HepG2 (cell line): ENCODE measurements at regions not wholly inside any gene's neighbourhood (a gene's known extent, or its start where the extent isn't known, plus 50 kb on each side); places are given as distances from the start of the nearest gene placed in this dataset.

Experiments
- ATAC-seq: fragments of 200-7000 bp; cut with Tn5 transposase; 3 replicates; pipeline ENCODE4 v1.9.1; 2020; ENCODE audit warnings: mild to moderate bottlenecking, moderate library complexity
- BruUV-seq: library from RNA; stranded (reverse); fragments of 400-500 nt; replicated peaks from 2 replicates; lab custom pipeline; 2021; lab: Mats Ljungman, UMichigan
- CTCF ChIA-PET: fragments of 300-600 bp; formaldehyde crosslinking; extraction: SDS; loops from one replicate; lab custom pipeline; 2021; ENCODE audit warnings: low total read pairs, inconsistent platforms, low intra/inter-chr PET ratio; lab: Yijun Ruan, JAX
- POLR2A ChIA-PET: fragments of 350-600 bp; sonication (Branson Sonifier 250); formaldehyde crosslinking; loops from one replicate; lab custom pipeline; 2020; ENCODE audit warnings: antibody characterized with exemption, inconsistent platforms; lab: Yijun Ruan, JAX
- DNase-seq: peaks from one replicate; pipeline ENCODE4 v3.0.0-alpha.2; 2015; ENCODE audit warnings: low spot score
- FAIRE-seq: peaks from 3 replicates; lab custom pipeline; 2011; peaks lifted over from hg19 to GRCh38; lab: Jason Lieb, UNC
- H2AFZ ChIP-seq: one replicate; pipeline ENCODE4 v1.6.1; 2011; ENCODE audit warnings: low read length, inconsistent platforms
- H3K27ac ChIP-seq: fragments of 300-600 bp; 3 replicates; pipeline ENCODE4 v1.8.0; 2011; ENCODE audit warnings: mixed run types, mild to moderate bottlenecking, mixed read lengths, low read length, inconsistent platforms; ENCODE audit not compliant: insufficient read depth; ENCODE audit errors: extremely low read length
- H3K27me3 ChIP-seq, 2 experiments: fragments of 200-600 bp in 1 of 2; 2 replicates in 1 of 2; 3 replicates in 1 of 2; pipeline versions ENCODE4 v1.6.0 to v1.8.0; 2011; ENCODE audit warnings: low read length in 2 of 2, mild to moderate bottlenecking in 2 of 2, moderate library complexity in 2 of 2, inconsistent platforms in 1 of 2; ENCODE audit not compliant: insufficient read depth in 2 of 2, control insufficient read depth in 1 of 2
- H3K36me3 ChIP-seq, 2 experiments: fragments of 200-600 bp in 1 of 2; replicated peaks in 1 of 2; 2 replicates in 1 of 2; 3 replicates in 1 of 2; pipeline versions ENCODE4 v1.5.1 to v1.8.0; 2011; ENCODE audit warnings: low read length in 2 of 2, inconsistent platforms in 1 of 2; ENCODE audit not compliant: insufficient read depth in 2 of 2, control insufficient read depth in 1 of 2
- H3K4me1 ChIP-seq: 2 replicates; pipeline ENCODE4 v1.5.1; 2012; ENCODE audit warnings: low read length, inconsistent platforms; ENCODE audit not compliant: insufficient read depth
- H3K4me2 ChIP-seq: 2 replicates; pipeline ENCODE4 v1.6.0; 2011; ENCODE audit warnings: low read depth, low read length, inconsistent platforms
- H3K4me3 ChIP-seq, 3 experiments: fragments of 200-600 bp in 1 of 3; sonication (generic), shearing (Covaris generic) in 1 of 3; replicated peaks in 1 of 3; 2 replicates each; pipeline ENCODE4 v1.5.1; 2011 to 2016; ENCODE audit warnings: low read length in 3 of 3, inconsistent platforms in 2 of 3, low read depth in 2 of 3, mild to moderate bottlenecking in 2 of 3, control low read depth in 1 of 3, mixed read lengths in 1 of 3; ENCODE audit not compliant: insufficient read depth in 1 of 3
- H3K79me2 ChIP-seq: one replicate; pipeline ENCODE4 v1.6.1; 2011; ENCODE audit warnings: low read length, inconsistent platforms; ENCODE audit not compliant: insufficient read depth
- H3K9ac ChIP-seq: 2 replicates; pipeline ENCODE4 v1.6.0; 2011; ENCODE audit warnings: mild to moderate bottlenecking, low read depth, low read length, inconsistent platforms; ENCODE audit not compliant: insufficient read depth
- H3K9me3 ChIP-seq: 2 replicates; pipeline ENCODE4 v1.5.1; 2012; ENCODE audit warnings: mild to moderate bottlenecking, low read length
- H4K20me1 ChIP-seq: 2 replicates; pipeline ENCODE4 v1.6.0; 2011; ENCODE audit warnings: inconsistent platforms, mild to moderate bottlenecking, low read length, moderate library complexity; ENCODE audit not compliant: insufficient read depth
- HIC2 ChIP-seq: sonication (generic); formaldehyde crosslinking; IDR thresholded peaks from 2 replicates; pipeline ENCODE4 v1.9.0; 2022; ENCODE audit warnings: low read depth, missing genetic modification reagents
- KDM4B ChIP-seq: sonication (generic); formaldehyde crosslinking; IDR thresholded peaks from 2 replicates; pipeline ENCODE4 v1.4.0; 2020; ENCODE audit warnings: missing genetic modification reagents
- MAFK ChIP-seq, 2 experiments: IDR thresholded peaks in 1 of 2; conservative IDR thresholded peaks in 1 of 2; 2 replicates each; pipeline ENCODE4 v1.6.1; 2011; ENCODE audit warnings: improper control_type of control experiment in 2 of 2, low read length in 2 of 2
- MLXIP ChIP-seq: sonication (generic); formaldehyde crosslinking; IDR thresholded peaks from 2 replicates; pipeline ENCODE4 v1.9.0; 2021; ENCODE audit warnings: missing genetic modification reagents, borderline replicate concordance
- NFIB ChIP-seq: sonication (generic); formaldehyde crosslinking; IDR thresholded peaks from 2 replicates; pipeline ENCODE4 v1.9.0; 2021; ENCODE audit warnings: missing genetic modification reagents, mild to moderate bottlenecking, borderline replicate concordance
- SOX5 ChIP-seq: IDR thresholded peaks from 2 replicates; pipeline ENCODE4 v1.6.1; 2016; ENCODE audit warnings: borderline replicate concordance
- TAF1 ChIP-seq: sonication (generic); formaldehyde crosslinking; IDR thresholded peaks from 2 replicates; pipeline ENCODE4 v1.4.0; 2020; ENCODE audit warnings: missing genetic modification reagents
- TSC22D2 ChIP-seq: sonication (generic); formaldehyde crosslinking; IDR thresholded peaks from 2 replicates; pipeline ENCODE4 v1.5.1; 2020; ENCODE audit warnings: missing genetic modification reagents, mild to moderate bottlenecking, borderline replicate concordance
- YY1 ChIP-seq: IDR thresholded peaks from 2 replicates; pipeline ENCODE4 v1.6.1; 2011; ENCODE audit warnings: low read length, low read depth, moderate library complexity, mild to moderate bottlenecking; ENCODE audit not compliant: insufficient read depth, insufficient replicate concordance
- ZHX1 ChIP-seq: sonication (generic); formaldehyde crosslinking; IDR thresholded peaks from 2 replicates; pipeline ENCODE4 v1.8.1; 2022; ENCODE audit warnings: low read depth, mild to moderate bottlenecking, missing genetic modification reagents
- ZNF496 ChIP-seq: sonication (generic); formaldehyde crosslinking; IDR thresholded peaks from 2 replicates; pipeline ENCODE4 v1.8.1; 2023; ENCODE audit warnings: mild to moderate bottlenecking, moderate library complexity, missing genetic modification reagents; ENCODE audit not compliant: insufficient replicate concordance
- ZNF576 ChIP-seq: sonication (generic); formaldehyde crosslinking; IDR thresholded peaks from 2 replicates; pipeline ENCODE4 v1.4.0; 2020; ENCODE audit warnings: mild to moderate bottlenecking, missing genetic modification reagents
- ZNF598 ChIP-seq: sonication (generic); formaldehyde crosslinking; IDR thresholded peaks from 2 replicates; pipeline ENCODE4 v1.5.1; 2020; ENCODE audit warnings: mild to moderate bottlenecking, missing genetic modification reagents, borderline replicate concordance
- ZNF747 ChIP-seq: sonication (generic); formaldehyde crosslinking; IDR thresholded peaks from 2 replicates; pipeline ENCODE4 v1.8.1; 2023; ENCODE audit warnings: missing genetic modification reagents, mild to moderate bottlenecking, borderline replicate concordance
- ZSCAN22 ChIP-seq: sonication (generic); formaldehyde crosslinking; IDR thresholded peaks from 2 replicates; pipeline ENCODE4 v1.4.0; 2020; ENCODE audit warnings: mild to moderate bottlenecking, missing genetic modification reagents
- WGBS: methylation state at CpG from one replicate; pipeline ENCODE4 v1.1.6; 2017; ENCODE audit warnings: low lambda C conversion rate; 5-methylcytosine and 5-hydroxymethylcytosine counted together
- in situ Hi-C: cut with HindIII; loops from 2 replicates; pipeline ENCODE4 v1.10.0; 2017; ENCODE audit warnings: low pct_unique_long_range_greater_than_20kb; ENCODE audit not compliant: extremely low pct_ligation_motif_present
- intact Hi-C: fragments of 100-400 bp; cut with micrococcal nuclease; formaldehyde crosslinking; loops from one replicate; pipeline ENCODE4 v1.10.0; 2022; ENCODE audit not compliant: unreplicated experiment

GRCh38 chr20:53859684-53860083, 210.7 kb downstream of the BCAS1 start:
- intact Hi-C loops (no loop called here), in situ Hi-C loops (no loop called here)
- no peaks in the 10 kb centered on the region for H3K36me3 ChIP-seq
- no peak overlapping the region for H3K4me2 ChIP-seq
- H3K9ac ChIP-seq, result no peak overlapping the region
- H3K27me3 ChIP-seq, result no peaks in the 10 kb centered on the region
- H3K27ac ChIP-seq, result no peak overlapping the region
- ATAC-seq (no peak), FAIRE-seq (no peak), DNase-seq (no peak)
- no peaks in the 10 kb centered on the region for H3K79me2 ChIP-seq
- ChIA-PET CTCF (no interaction called here), POLR2A (no interaction called here)
- TF ChIP-seq MAFK (conservative IDR thresholded peaks at IDR 0.05 in 1 of 2, IDR thresholded peaks at IDR 0.05 in 1 of 2; ENCODE audit: low read length in 2 of 2), result no peak
- no peak for TF ChIP-seq SOX5 (CRISPR knock-in tag)
- TF ChIP-seq TSC22D2 (CRISPR knock-in tag), result no peak
- no peak for TF ChIP-seq ZNF598 (CRISPR knock-in tag)
- no peak for TF ChIP-seq ZNF496 (CRISPR knock-in tag)
- TF ChIP-seq TAF1 (CRISPR knock-in tag), result no peak
- TF ChIP-seq ZHX1 (CRISPR knock-in tag), result no peak
- no peak for TF ChIP-seq MLXIP (CRISPR knock-in tag)
- TF ChIP-seq YY1, result no peak
- no peak for TF ChIP-seq ZNF747 (CRISPR knock-in tag)
- TF ChIP-seq NFIB (CRISPR knock-in tag), result no peak
- no peak for TF ChIP-seq ZNF576 (CRISPR knock-in tag)
- TF ChIP-seq ZSCAN22 (CRISPR knock-in tag), result no peak
- no peak for TF ChIP-seq HIC2 (CRISPR knock-in tag)
- no peak for TF ChIP-seq KDM4B (CRISPR knock-in tag)
- peaks cover 67% of the 10 kb centered on the region for H3K4me1 ChIP-seq
- no peaks in the 10 kb centered on the region for H3K9me3 ChIP-seq
- H2AFZ ChIP-seq, result no peak overlapping the region
- no peak overlapping the region for H3K4me3 ChIP-seq
- H4K20me1 ChIP-seq, result no peaks in the 10 kb centered on the region
- 94% methylated on average over 5 of the region's 5 CpGs for WGBS
- no TSS peak for BruUV-seq
